GM19438 (cell line): ENCODE measurements at regions not wholly inside any gene's neighbourhood (a gene's known extent, or its start where the extent isn't known, plus 50 kb on each side); places are given as distances from the start of the nearest gene placed in this dataset.

Experiments
- ATAC-seq: cut with Tn5 transposase; IDR thresholded peaks from one replicate; pipeline ENCODE4 v1.9.1; 2021; ENCODE audit warnings: low read depth; ENCODE audit not compliant: unreplicated experiment

GRCh38 chr10:2748287-2748686, 319.1 kb upstream of the PFKP start:
- no peak for ATAC-seq

GRCh38 chr10:2746638-2747037, 320.7 kb upstream of the PFKP start:
- ATAC-seq, result no peak

GRCh38 chr10:2745666-2746065, 321.7 kb upstream of the PFKP start:
- ATAC-seq, result no peak

GRCh38 chr10:2744547-2745200, 322.7 kb upstream of the PFKP start:
- no peak for ATAC-seq

GRCh38 chr10:2734603-2735002, 332.7 kb upstream of the PFKP start:
- ATAC-seq, result no peak

GRCh38 chr10:2733278-2733963, 333.9 kb upstream of the PFKP start:
- ATAC-seq, result no peak

GRCh38 chr10:2731940-2732339, 335.4 kb upstream of the PFKP start:
- no peak for ATAC-seq

- ATAC-seq, result no peak
Observed at GRCh38 chr10:2729197-2729596, 338.2 kb upstream of the PFKP start.

GRCh38 chr10:2728087-2728486, 339.3 kb upstream of the PFKP start:
- no peak for ATAC-seq

GRCh38 chr10:2716596-2716995, 350.8 kb upstream of the PFKP start:
- ATAC-seq, result no peak

GRCh38 chr10:2714597-2714996, 352.8 kb upstream of the PFKP start:
- no peak for ATAC-seq

- no peak for ATAC-seq
Observed at GRCh38 chr10:2703953-2704352, 363.4 kb upstream of the PFKP start.

GRCh38 chr10:2701802-2702201, 365.5 kb upstream of the PFKP start:
- no peak for ATAC-seq

GRCh38 chr10:2700626-2701305, 366.6 kb upstream of the PFKP start:
- peak; percentile 91 for ATAC-seq

GRCh38 chr10:2688958-2689357, 378.4 kb upstream of the PFKP start:
- no peak for ATAC-seq

GRCh38 chr10:2686691-2687090, 380.7 kb upstream of the PFKP start:
- no peak for ATAC-seq

GRCh38 chr10:2682491-2682890, 384.9 kb upstream of the PFKP start:
- no peak for ATAC-seq

GRCh38 chr10:2681891-2682290, 385.5 kb upstream of the PFKP start:
- no peak for ATAC-seq

- ATAC-seq, result no peak
Observed at GRCh38 chr10:2680821-2681220, 386.5 kb upstream of the PFKP start.

- no peak for ATAC-seq
Observed at GRCh38 chr10:2679646-2680045, 387.7 kb upstream of the PFKP start.

- no peak for ATAC-seq
Observed at GRCh38 chr10:2676455-2676854, 390.9 kb upstream of the PFKP start.

- no peak for ATAC-seq
Observed at GRCh38 chr10:2674451-2674850, 392.9 kb upstream of the PFKP start.
